H1 (cell line): ENCODE measurements at regions not wholly inside any gene's neighbourhood (a gene's known extent, or its start where the extent isn't known, plus 50 kb on each side); places are given as distances from the start of the nearest gene placed in this dataset.

Experiments
- CTCF ChIA-PET: fragments of 300-600 bp; sonication (Branson Sonifier 250); formaldehyde crosslinking; loops from one replicate; lab custom pipeline; 2021; ENCODE audit not compliant: partially characterized antibody; lab: Charles Lee
- POLR2A ChIA-PET: fragments of 300-600 bp; sonication (Branson Sonifier 250); formaldehyde crosslinking; loops from one replicate; lab custom pipeline; 2021; ENCODE audit warnings: inconsistent platforms; ENCODE audit not compliant: partially characterized antibody; lab: Charles Lee
- DNase-seq, 2 experiments: peaks; one replicate each; pipeline versions ENCODE4 v3.0.0 to v3.0.0-alpha.2; 2010 to 2022; ENCODE audit warnings: low spot score in 2 of 2, low read depth in 1 of 2, mixed read lengths in 1 of 2
- FAIRE-seq: peaks from 2 replicates; lab custom pipeline; 2011; peaks lifted over from hg19 to GRCh38; lab: Jason Lieb, UNC
- H2AFZ ChIP-seq: 2 replicates; pipeline ENCODE4 v1.8.1; 2012; ENCODE audit warnings: low read length, inconsistent platforms
- H2AK5ac ChIP-seq: 2 replicates; pipeline ENCODE4 v1.6.1; 2013; ENCODE audit warnings: low read depth, low read length
- H2BK120ac ChIP-seq: replicated peaks from 2 replicates; pipeline ENCODE3; 2013; ENCODE audit warnings: low read depth, low read length, inconsistent platforms
- H2BK12ac ChIP-seq: 2 replicates; pipeline ENCODE4 v1.6.1; 2013; ENCODE audit warnings: low read depth, low read length
- H2BK15ac ChIP-seq: 2 replicates; pipeline ENCODE4 v1.6.1; 2013; ENCODE audit warnings: low read length
- H2BK20ac ChIP-seq: 2 replicates; pipeline ENCODE4 v1.6.1; 2013; ENCODE audit warnings: low read length
- H2BK5ac ChIP-seq: 2 replicates; pipeline ENCODE4 v1.6.1; 2013; ENCODE audit warnings: low read depth, low read length
- H3K14ac ChIP-seq: 2 replicates; pipeline ENCODE4 v1.6.1; 2013; ENCODE audit warnings: inconsistent platforms; ENCODE audit not compliant: insufficient read length
- H3K18ac ChIP-seq: 2 replicates; pipeline ENCODE4 v1.6.1; 2013; ENCODE audit warnings: low read length; ENCODE audit errors: extremely low read depth
- H3K23ac ChIP-seq: 2 replicates; pipeline ENCODE4 v1.6.1; 2013; ENCODE audit warnings: inconsistent platforms; ENCODE audit not compliant: insufficient read length
- H3K23me2 ChIP-seq: 2 replicates; pipeline ENCODE4 v1.6.1; 2013; ENCODE audit warnings: low read depth, low read length
- H3K27ac ChIP-seq: 2 replicates; pipeline ENCODE4 v1.6.1; 2011; ENCODE audit warnings: low read depth, low read length, inconsistent platforms
- H3K27me3 ChIP-seq, 4 experiments: replicated peaks in 1 of 4; 1 replicate in 1 of 4; 2 replicates in 3 of 4; pipeline versions ENCODE4 v1.6.1 to v1.8.1; 2011 to 2013; ENCODE audit warnings: low read length in 3 of 4, mild to moderate bottlenecking in 3 of 4, inconsistent platforms in 2 of 4, mixed read lengths in 2 of 4, moderate library complexity in 1 of 4; ENCODE audit not compliant: control insufficient read depth in 3 of 4, insufficient read depth in 3 of 4; ENCODE audit errors: extremely low read depth in 1 of 4
- H3K36me3 ChIP-seq, 4 experiments: 2 replicates each; pipeline versions ENCODE4 v1.6.1 to v1.8.1; 2011 to 2013; ENCODE audit warnings: mild to moderate bottlenecking in 4 of 4, low read length in 3 of 4, moderate library complexity in 2 of 4, control low read depth in 1 of 4, inconsistent platforms in 1 of 4; ENCODE audit not compliant: insufficient read depth in 4 of 4, control insufficient read depth in 2 of 4
- H3K4ac ChIP-seq: replicated peaks from 2 replicates; pipeline ENCODE3; 2013; ENCODE audit warnings: low read length, low read depth, mixed read lengths, inconsistent platforms; ENCODE audit not compliant: insufficient read length
- H3K4me1 ChIP-seq, 4 experiments: replicated peaks in 1 of 4; 1 replicate in 1 of 4; 2 replicates in 3 of 4; pipeline versions ENCODE4 v1.6.1 to v1.8.1; 2011 to 2013; ENCODE audit warnings: low read length in 3 of 4, inconsistent platforms in 2 of 4, mixed read lengths in 1 of 4; ENCODE audit not compliant: insufficient read depth in 4 of 4, control insufficient read depth in 3 of 4
- H3K4me2 ChIP-seq, 2 experiments: 2 replicates each; pipeline versions ENCODE4 v1.6.1 to v1.8.1; 2011 to 2013; ENCODE audit warnings: low read depth in 2 of 2, low read length in 2 of 2, control low read depth in 1 of 2, inconsistent platforms in 1 of 2, mild to moderate bottlenecking in 1 of 2; ENCODE audit not compliant: insufficient read depth in 1 of 2
- H3K4me3 ChIP-seq, 4 experiments: fragments of 200-600, 300-600 bp in 1 of 4; sonication (generic), shearing (Covaris generic), sonication (Bioruptor Twin) in 1 of 4; 2 replicates each; pipeline versions ENCODE4 v1.5.1 to v1.8.1; 2011 to 2016; ENCODE audit warnings: low read length in 4 of 4, low read depth in 3 of 4, control low read depth in 2 of 4, inconsistent platforms in 2 of 4, mild to moderate bottlenecking in 2 of 4, mixed read lengths in 1 of 4, moderate library complexity in 1 of 4; ENCODE audit not compliant: insufficient read depth in 2 of 4; ENCODE audit errors: extremely low read depth in 1 of 4
- H3K56ac ChIP-seq: replicated peaks from 2 replicates; pipeline ENCODE3; 2013; ENCODE audit warnings: low read depth, mild to moderate bottlenecking, mixed read lengths, low read length, inconsistent platforms; ENCODE audit not compliant: insufficient read length
- H3K79me1 ChIP-seq: 2 replicates; pipeline ENCODE4 v1.6.1; 2013; ENCODE audit warnings: low read depth, low read length, control low read depth
- H3K79me2 ChIP-seq, 2 experiments: 2 replicates each; pipeline versions ENCODE4 v1.6.1 to v1.8.1; 2012 to 2013; ENCODE audit warnings: low read length in 2 of 2, mild to moderate bottlenecking in 2 of 2, inconsistent platforms in 1 of 2; ENCODE audit not compliant: insufficient read depth in 2 of 2, control insufficient read depth in 1 of 2
- H3K9ac ChIP-seq, 4 experiments: replicated peaks in 1 of 4; 1 replicate in 1 of 4; 2 replicates in 3 of 4; pipeline versions ENCODE4 v1.6.1 to v1.8.1; 2011 to 2013; ENCODE audit warnings: low read depth in 3 of 4, low read length in 3 of 4, control low read depth in 2 of 4, mild to moderate bottlenecking in 2 of 4, moderate library complexity in 2 of 4, inconsistent platforms in 1 of 4; ENCODE audit errors: extremely low read depth in 1 of 4
- H3K9me3 ChIP-seq, 2 experiments: 2 replicates each; pipeline versions ENCODE4 v1.6.1 to v1.8.1; 2012 to 2013; ENCODE audit warnings: mild to moderate bottlenecking in 2 of 2, moderate library complexity in 2 of 2, control low read depth in 1 of 2, inconsistent platforms in 1 of 2, low read depth in 1 of 2, low read length in 1 of 2, mixed read lengths in 1 of 2; ENCODE audit not compliant: insufficient read depth in 2 of 2
- H4K20me1 ChIP-seq, 2 experiments: replicated peaks in 1 of 2; 2 replicates each; pipeline versions ENCODE3 to v1.8.1; 2011 to 2013; ENCODE audit warnings: inconsistent platforms in 2 of 2, low read length in 2 of 2, mild to moderate bottlenecking in 1 of 2; ENCODE audit not compliant: insufficient read depth in 2 of 2, control insufficient read depth in 1 of 2
- H4K5ac ChIP-seq: 2 replicates; pipeline ENCODE4 v1.6.1; 2013; ENCODE audit warnings: low read length, low read depth, mixed read lengths, inconsistent platforms; ENCODE audit not compliant: insufficient read length
- H4K8ac ChIP-seq: 2 replicates; pipeline ENCODE4 v1.8.0; 2013; ENCODE audit warnings: mild to moderate bottlenecking, moderate library complexity, low read length, inconsistent platforms; ENCODE audit not compliant: insufficient read depth; ENCODE audit errors: extremely low read depth
- H4K91ac ChIP-seq: replicated peaks from 2 replicates; pipeline ENCODE3; 2013; ENCODE audit warnings: low read length, mixed read lengths, inconsistent platforms; ENCODE audit not compliant: insufficient read length
- CBX5 ChIP-seq: fragments of 300-800, 300-1000 bp; sonication (generic); IDR thresholded peaks from 2 replicates; pipeline ENCODE4 v1.7.1; 2016; ENCODE audit warnings: antibody characterized with exemption, low read length, low read depth
- FOSL1 ChIP-seq: IDR thresholded peaks from 2 replicates; pipeline ENCODE4 v1.6.1; 2011; ENCODE audit warnings: mild to moderate bottlenecking, low read depth, low read length, moderate library complexity; ENCODE audit not compliant: insufficient read depth
- PHF8 ChIP-seq: fragments of 200-600 bp; sonication (generic); conservative IDR thresholded peaks from 2 replicates; pipeline ENCODE4 v1.7.1; 2012; ENCODE audit warnings: low read depth, mild to moderate bottlenecking, inconsistent platforms, low read length, moderate library complexity
- RBBP5 ChIP-seq: IDR thresholded peaks from 2 replicates; pipeline ENCODE4 v1.7.1; 2012; ENCODE audit warnings: low read depth, mild to moderate bottlenecking, inconsistent platforms, low read length, moderate library complexity, borderline replicate concordance
- SIX5 ChIP-seq: IDR thresholded peaks from 2 replicates; pipeline ENCODE4 v1.6.1; 2011; ENCODE audit warnings: mild to moderate bottlenecking, low read depth, low read length
- SP2 ChIP-seq: IDR thresholded peaks from 2 replicates; pipeline ENCODE4 v1.6.1; 2012; ENCODE audit warnings: mild to moderate bottlenecking, low read length, inconsistent platforms
- TAF7 ChIP-seq: optimal IDR thresholded peaks from 2 replicates; pipeline ENCODE3; 2011; ENCODE audit warnings: low read depth, mild to moderate bottlenecking, inconsistent platforms, low read length, moderate library complexity, borderline replicate concordance
- WGBS, 2 experiments: shearing (Covaris generic) in 1 of 2; methylation state at CpG; one replicate each; pipeline versions ENCODE4 v1.1.6 to v1.1.7; 2013 to 2015; ENCODE audit warnings: low lambda C conversion rate in 2 of 2, mixed read lengths in 2 of 2, inconsistent platforms in 1 of 2, low coverage in 1 of 2, missing lambda C conversion rate in 1 of 2; ENCODE audit not compliant: insufficient replicate concordance in 2 of 2, insufficient coverage in 1 of 2, insufficient read length in 1 of 2; ENCODE audit errors: extremely low coverage in 1 of 2, missing lambda C conversion rate in 1 of 2; 5-methylcytosine and 5-hydroxymethylcytosine counted together

DNA sequence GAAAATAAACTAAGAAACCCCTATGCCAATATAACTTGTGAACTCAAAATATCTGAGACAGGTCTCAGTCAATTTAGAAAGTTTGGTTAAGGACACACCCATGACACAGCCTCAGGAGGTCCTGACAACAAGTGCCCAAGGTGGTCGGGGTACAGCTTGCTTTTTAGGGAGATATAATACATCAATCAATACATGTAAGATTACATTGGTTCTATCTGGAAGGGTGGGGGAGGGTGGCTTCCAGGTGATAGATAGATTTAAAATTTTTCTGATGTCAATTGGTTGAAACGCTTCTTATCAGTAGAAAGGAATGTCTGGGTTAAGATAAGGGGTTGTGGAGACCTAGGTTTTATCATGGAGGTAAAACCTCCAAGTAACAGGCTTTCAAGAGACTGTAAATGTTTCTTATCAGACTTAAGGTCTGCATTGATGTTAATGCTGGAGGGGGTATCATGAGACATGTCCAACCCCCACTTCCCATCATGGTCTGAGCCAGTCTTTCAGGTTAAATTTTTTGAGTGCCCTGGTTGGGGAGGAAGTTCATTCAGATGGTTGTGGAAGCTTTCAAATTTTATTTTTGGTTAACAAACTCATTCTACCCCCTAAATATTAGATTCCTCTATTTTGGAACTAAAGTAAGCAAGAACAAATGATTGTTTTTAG is 82.0 kb upstream of the RASSF8 start:
- H3K27me3 ChIP-seq, result no peaks in the 10 kb centered on the region
- no peaks in the 10 kb centered on the region for H4K20me1 ChIP-seq
- no peaks in the 10 kb centered on the region for H3K79me2 ChIP-seq
- H3K4me1 ChIP-seq, result no peaks in the 10 kb centered on the region
- no peak overlapping the region for H4K8ac ChIP-seq
- no peak overlapping the region for H2BK120ac ChIP-seq
- H2AFZ ChIP-seq, result no peak overlapping the region
- no peak for FAIRE-seq
- H3K27ac ChIP-seq, result no peak overlapping the region
- no peaks in the 10 kb centered on the region for H3K9me3 ChIP-seq
- H3K4me2 ChIP-seq, result no peak overlapping the region
- WGBS, 2 experiments, result 93% methylated on average over 2 of the region's 2 CpGs; no CpG with 5 or more reads in 1 of the 2 experiments
- H2BK15ac ChIP-seq, result no peak overlapping the region
- no peak overlapping the region for H3K56ac ChIP-seq
- no peak overlapping the region for H3K18ac ChIP-seq
- ChIA-PET POLR2A (no interaction called here), CTCF (no interaction called here)
- H4K91ac ChIP-seq, result no peak overlapping the region
- H3K79me1 ChIP-seq, result no peaks in the 10 kb centered on the region
- TF ChIP-seq SIX5 (no peak), TAF7 (no peak), PHF8 (no peak), CBX5 (no peak), FOSL1 (no peak), SP2 (no peak), RBBP5 (no peak)
- no peak overlapping the region for H3K23ac ChIP-seq
- no peak overlapping the region for H2BK20ac ChIP-seq
- H2BK12ac ChIP-seq, result no peak overlapping the region
- DNase-seq, result no peak
- H3K23me2 ChIP-seq, result no peaks in the 10 kb centered on the region
- H2BK5ac ChIP-seq, result no peak overlapping the region
- no peak overlapping the region for H4K5ac ChIP-seq
- H3K4ac ChIP-seq, result no peak overlapping the region
- no peak overlapping the region for H2AK5ac ChIP-seq
- no peak overlapping the region for H3K14ac ChIP-seq
- H3K4me3 ChIP-seq, result no peak overlapping the region
- no peak overlapping the region for H3K9ac ChIP-seq
- H3K36me3 ChIP-seq, result no peaks in the 10 kb centered on the region
